ENCODE measurements at regions not wholly inside any gene's neighbourhood (a gene's known extent, or its start where the extent isn't known, plus 50 kb on each side); places are given as distances from the start of the nearest gene placed in this dataset.

GRCh38 chr15:46131876-46132275 is 497.0 kb downstream of the SQOR start:
- WGBS, 2 donors = 81 to 95% methylated on average over 6 of the region's 6 CpGs
- no peak for DNase-seq (ENCODE audit: low spot score in 2 of 2)
- intact Hi-C loops (cut with DNase I; ENCODE audit: low total_unique reads) = no loop called here
- TF ChIP-seq CTCF (IDR thresholded peaks at IDR 0.05) (no peak), POLR2A (IDR thresholded peaks at IDR 0.05) (no peak)
- no peak overlapping the region for H3K4me3 ChIP-seq (ENCODE audit: low read depth, poor library complexity, severe bottlenecking)

DNA sequence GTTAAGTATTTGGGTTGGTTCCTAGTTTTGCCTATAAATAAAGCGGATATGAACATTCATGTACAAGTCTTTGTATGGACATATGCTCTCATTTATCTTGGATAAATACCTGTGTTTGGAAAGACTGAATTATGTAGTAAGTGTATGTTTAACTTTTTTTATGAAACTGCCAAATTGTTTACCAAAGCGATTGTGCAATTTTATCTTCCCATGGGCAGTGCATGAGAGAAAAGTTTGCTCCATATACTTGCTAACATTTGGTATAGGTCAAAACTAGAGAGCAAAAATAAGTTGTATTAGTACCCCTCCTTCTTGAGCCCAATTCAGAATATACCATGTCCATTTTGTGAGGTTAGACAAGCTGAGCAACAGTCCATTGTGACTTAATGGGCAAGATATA is 502.6 kb downstream of the SQOR start:
- DNase-seq (ENCODE audit: low spot score in 2 of 2) = no peak
- 93% methylated on average over 2 of the region's 2 CpGs for WGBS, 2 donors
- TF ChIP-seq CTCF (IDR thresholded peaks at IDR 0.05) = no peak
- no peak for TF ChIP-seq POLR2A (IDR thresholded peaks at IDR 0.05)
- no peak overlapping the region for H3K4me3 ChIP-seq (ENCODE audit: low read depth, poor library complexity, severe bottlenecking)
- intact Hi-C loops (cut with DNase I; ENCODE audit: low total_unique reads) = no loop called here

GRCh38 chr15:46146002-46146401 is 511.2 kb downstream of the SQOR start:
- intact Hi-C loops (cut with DNase I; ENCODE audit: low total_unique reads) = no loop called here
- TF ChIP-seq POLR2A (IDR thresholded peaks at IDR 0.05) = no peak
- no peak for TF ChIP-seq CTCF (IDR thresholded peaks at IDR 0.05)
- H3K4me3 ChIP-seq (ENCODE audit: low read depth, poor library complexity, severe bottlenecking) = no peak overlapping the region
- 83 to 93% methylated on average over 2 to 3 of the region's 3 CpGs for whole genome bisulfite sequencing, 2 donors
- DNase-seq (ENCODE audit: low spot score in 2 of 2) = no peak

DNA sequence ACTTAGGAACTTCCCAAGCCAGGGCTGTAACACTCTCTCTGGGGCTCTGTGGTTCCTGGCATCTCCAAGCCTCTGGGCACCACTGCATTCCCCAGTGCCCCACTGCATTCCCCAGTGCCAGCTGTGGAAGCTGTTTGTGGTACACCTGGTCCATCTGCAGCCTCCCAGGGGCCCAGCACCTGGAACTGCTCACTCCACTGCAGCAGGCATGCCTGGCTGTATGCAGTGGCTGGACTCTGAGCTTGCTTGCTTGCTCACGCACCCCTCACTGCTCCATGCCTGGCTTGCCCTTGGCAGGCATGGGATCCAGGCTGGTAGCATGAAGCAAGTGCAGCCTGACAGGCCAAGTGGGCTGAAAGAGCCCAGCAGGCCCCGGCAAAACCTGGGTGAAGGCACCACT is 512.1 kb downstream of the SQOR start:
- no peak overlapping the region for H3K4me3 ChIP-seq (ENCODE audit: low read depth, poor library complexity, severe bottlenecking)
- TF ChIP-seq POLR2A (IDR thresholded peaks at IDR 0.05) = no peak
- no peak for TF ChIP-seq CTCF (IDR thresholded peaks at IDR 0.05)
- 88 to 89% methylated on average over 2 of the region's 2 CpGs for WGBS, 2 donors
- intact Hi-C loops (cut with DNase I; ENCODE audit: low total_unique reads) = no loop called here
- DNase-seq (ENCODE audit: low spot score in 2 of 2) = no peak

DNA sequence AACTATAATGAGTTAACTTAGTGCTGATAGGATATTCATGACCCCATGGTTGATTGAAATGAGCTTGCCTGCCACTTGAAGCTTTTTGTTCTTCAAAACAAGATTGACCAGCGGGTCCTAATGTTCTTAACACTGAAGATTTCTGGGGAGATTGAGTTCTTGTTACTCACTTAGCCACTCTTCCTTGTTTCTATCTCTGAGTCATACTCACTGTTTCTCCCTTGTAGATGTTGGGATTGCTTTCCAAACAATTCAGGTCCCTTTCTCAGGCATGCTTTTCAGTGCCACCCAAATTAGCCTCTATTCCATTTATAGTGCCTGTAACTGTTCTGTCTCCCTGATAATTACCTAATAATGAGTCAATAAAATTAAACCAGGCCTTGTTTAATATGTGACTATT is 517.0 kb downstream of the SQOR start:
- intact Hi-C loops (cut with DNase I; ENCODE audit: low total_unique reads) = no loop called here
- H3K4me3 ChIP-seq (ENCODE audit: low read depth, poor library complexity, severe bottlenecking) = no peak overlapping the region
- TF ChIP-seq CTCF (IDR thresholded peaks at IDR 0.05) = no peak
- TF ChIP-seq POLR2A (IDR thresholded peaks at IDR 0.05) = no peak
- WGBS, 2 donors = 84 to 88% methylated on average over 1 of the region's 1 CpG
- no peak for DNase-seq (ENCODE audit: low spot score in 2 of 2)

- intact Hi-C loops (cut with DNase I; ENCODE audit: low total_unique reads) = no loop called here
- DNase-seq (ENCODE audit: low spot score in 2 of 2) = no peak
- no peak overlapping the region for H3K4me3 ChIP-seq (ENCODE audit: low read depth, poor library complexity, severe bottlenecking)
- TF ChIP-seq CTCF (IDR thresholded peaks at IDR 0.05) = no peak
- no peak for TF ChIP-seq POLR2A (IDR thresholded peaks at IDR 0.05)
- WGBS, 2 donors = 36 to 43% methylated on average over 1 of the region's 1 CpG
These were observed 531.9 kb downstream of the SQOR start for GRCh38 chr15:46166750-46167149.

Measured in lower leg skin (tissue), 4 donors.